ENCODE measurements at regions not wholly inside any gene's neighbourhood (a gene's known extent, or its start where the extent isn't known, plus 50 kb on each side); places are given as distances from the start of the nearest gene placed in this dataset.

- WGBS (ENCODE audit: extremely low coverage, insufficient read length, low lambda C conversion rate): no CpG with 5 or more reads among the region's 10 CpGs
- Histone ChIP-seq H3K9ac (ENCODE audit: extremely low read depth, insufficient read length, low read length) (no peak overlapping the region), H3K23me2 (ENCODE audit: insufficient read length, low read depth, low read length, poor library complexity, severe bottlenecking) (no peaks in the 10 kb centered on the region), H4K8ac (replicated peaks; ENCODE audit: insufficient read length, low read depth, low read length) (no peak overlapping the region), H2AFZ (ENCODE audit: low read length) (no peak overlapping the region), H4K91ac (ENCODE audit: insufficient read length, low read depth, low read length) (no peak overlapping the region), H2BK12ac (ENCODE audit: insufficient read length, low read depth, low read length) (no peak overlapping the region), H3K4me1 (ENCODE audit: insufficient read depth, low read length) (no peaks in the 10 kb centered on the region), H3K23ac (ENCODE audit: insufficient read length, low read depth, low read length) (no peak overlapping the region), H4K5ac (ENCODE audit: insufficient read length, low read depth, low read length) (no peak overlapping the region), H2BK20ac (ENCODE audit: low read depth, low read length, poor library complexity, severe bottlenecking) (no peak overlapping the region), H3K4ac (ENCODE audit: low read depth, low read length) (no peak overlapping the region), H3K4me2 (ENCODE audit: insufficient read depth, insufficient read length, low read length) (no peak overlapping the region), H3K27ac (ENCODE audit: insufficient read length, low read depth, low read length) (no peak overlapping the region), H3K79me1 (ENCODE audit: insufficient read depth, low read depth, low read length, poor library complexity, severe bottlenecking) (no peaks in the 10 kb centered on the region), H3K79me2 (ENCODE audit: insufficient read depth, low read length) (no peaks in the 10 kb centered on the region), H3K56ac (ENCODE audit: insufficient read length, low read depth, low read length) (no peak overlapping the region), H2BK15ac (ENCODE audit: low read depth, low read length) (no peak overlapping the region), H2BK120ac (ENCODE audit: low read depth, low read length, poor library complexity, severe bottlenecking) (no peak overlapping the region), H2AK5ac (ENCODE audit: insufficient read length, low read length) (no peak overlapping the region), H3K27me3 (ENCODE audit: insufficient read depth, low read length) (no peaks in the 10 kb centered on the region), H3K18ac (ENCODE audit: insufficient read length, low read depth, low read length) (no peak overlapping the region), H4K20me1 (ENCODE audit: control insufficient read depth, insufficient read depth, insufficient read length) (no peaks in the 10 kb centered on the region), H3K9me3 (ENCODE audit: control insufficient read depth, low read depth, low read length) (no peaks in the 10 kb centered on the region), H2BK5ac (ENCODE audit: insufficient read length, low read length) (no peak overlapping the region), H3T11ph (ENCODE audit: low read length) (no peak overlapping the region), H3K14ac (ENCODE audit: insufficient read depth, low read length) (no peak overlapping the region)
- Mint-ChIP-seq H3K36me3 (ENCODE audit: insufficient read depth in 1 of 3, low read depth in 3 of 3) (peaks cover 0 to 2% (median 0%) of the 10 kb centered on the region in 3 experiments; a peak in 2 of 7 replicates), H3K27ac (no peak overlapping the region), H3K27me3 (ENCODE audit: low read depth) (peaks cover 4% of the 10 kb centered on the region; the same call in 1 of the 2 replicates), H3K9me3 (peaks cover 0 to 2% of the 10 kb centered on the region in 2 experiments; a peak in 2 of 5 replicates), H3K4me3 (no peak overlapping the region), H3K4me1 (no peaks in the 10 kb centered on the region)
- no peak for TF ChIP-seq CTCF (conservative IDR thresholded peaks at IDR 0.05)
- DNase-seq: no peak
Observed at GRCh38 chr18:10023853-10024570, 110.2 kb downstream of the VAPA start.

Data from H9 (cell line).